ENCODE measurements at regions not wholly inside any gene's neighbourhood (a gene's known extent, or its start where the extent isn't known, plus 50 kb on each side); places are given as distances from the start of the nearest gene placed in this dataset.

GRCh38 chr16:77509051-77509450, 74.2 kb upstream of the ADAMTS18 start:
- Histone ChIP-seq H3K27ac (ENCODE audit: insufficient read depth, low read depth, low read length) (no peak overlapping the region), H3K4me3 (replicated peaks in 1 of 3; ENCODE audit: insufficient read depth in 1 of 3, low read depth in 1 of 3, low read length in 3 of 3) (no peak overlapping the region), H3K36me3 (ENCODE audit: control insufficient read depth in 2 of 2, extremely low read depth in 1 of 2, insufficient read depth in 2 of 2, low read length in 2 of 2) (no peaks in the 10 kb centered on the region), H3K79me2 (ENCODE audit: control insufficient read depth, insufficient read depth, low read length) (no peaks in the 10 kb centered on the region), H3K4me1 (ENCODE audit: control insufficient read depth, extremely low read depth, insufficient read depth, low read length) (no peaks in the 10 kb centered on the region), H2AFZ (ENCODE audit: low read depth, low read length) (no peak overlapping the region), H3K9me3 (replicated peaks; ENCODE audit: control insufficient read depth, insufficient read depth, low read length) (no peaks in the 10 kb centered on the region), H3K9me1 (replicated peaks; ENCODE audit: control insufficient read depth, extremely low read depth, insufficient read depth, low read length) (no peaks in the 10 kb centered on the region), H3K4me2 (ENCODE audit: insufficient read depth, low read length) (no peak overlapping the region), H3K9ac (replicated peaks; ENCODE audit: extremely low read depth, insufficient read depth, low read length) (no peak overlapping the region), H4K20me1 (replicated peaks; ENCODE audit: control insufficient read depth, extremely low read depth, insufficient read depth, low read length) (no peaks in the 10 kb centered on the region), H3K27me3 (ENCODE audit: control insufficient read depth in 2 of 2, insufficient read depth in 2 of 2, low read length in 2 of 2) (no peaks in the 10 kb centered on the region)
- ChIA-PET POLR2A (no interaction called here), CTCF (interaction anchor here (1.9 kb wide), 1 partner anchor 10 kb away, joined by 4 read pairs; no protein-coding TSS in a partner anchor)
- no peak for DNase-seq (ENCODE audit: low read depth, low spot score)
- FAIRE-seq = no peak
- dilution Hi-C loops (cut with MboI; ENCODE audit: extremely low pct_ligation_motif_present, low sequenced_read_pairs) (no loop called here), intact Hi-C loops (cut with micrococcal nuclease) (no loop called here)
- no TSS peak for BruUV-seq (replicated peaks)
- TF ChIP-seq POLR2A (IDR thresholded peaks at IDR 0.05; ENCODE audit: low read depth, low read length) = no peak
- TF ChIP-seq JUN (IDR thresholded peaks at IDR 0.05; ENCODE audit: borderline replicate concordance, insufficient read depth, insufficient read length, low read depth) = no peak

DNA sequence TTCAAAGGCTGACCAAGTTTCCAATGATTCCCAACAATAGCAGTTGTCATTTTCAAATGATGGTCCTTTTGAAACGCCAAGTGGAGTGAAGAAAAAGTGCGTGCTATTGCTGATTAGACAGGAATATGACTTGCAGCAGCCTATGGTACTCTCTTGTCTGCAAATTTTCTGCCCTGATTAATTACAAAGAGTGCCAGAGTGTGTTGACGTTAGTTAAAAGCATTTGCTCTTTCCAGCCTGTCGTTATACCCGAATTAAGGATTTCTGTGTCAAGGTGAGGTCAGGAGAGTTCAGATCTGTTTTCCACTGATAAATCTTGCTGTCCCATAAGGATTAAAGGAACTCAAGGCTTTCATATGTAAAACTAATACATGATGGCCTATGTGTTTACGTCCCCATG, 75.0 kb upstream of the ADAMTS18 start:
- DNase-seq (ENCODE audit: low read depth, low spot score) (no peak), FAIRE-seq (no peak)
- H3K9ac ChIP-seq (replicated peaks; ENCODE audit: extremely low read depth, insufficient read depth, low read length) = no peak overlapping the region
- intact Hi-C loops (cut with micrococcal nuclease) = no loop called here
- no TSS peak for BruUV-seq (replicated peaks)
- no peak overlapping the region for H3K4me2 ChIP-seq (ENCODE audit: insufficient read depth, low read length)
- H3K27ac ChIP-seq (ENCODE audit: insufficient read depth, low read depth, low read length) = no peak overlapping the region
- no peaks in the 10 kb centered on the region for H3K9me3 ChIP-seq (replicated peaks; ENCODE audit: control insufficient read depth, insufficient read depth, low read length)
- ChIA-PET CTCF (interaction anchor here (1.9 kb wide), 1 partner anchor 9 kb away, joined by 4 read pairs; no protein-coding TSS in a partner anchor), POLR2A (no interaction called here)
- H3K27me3 ChIP-seq (ENCODE audit: control insufficient read depth in 2 of 2, insufficient read depth in 2 of 2, low read length in 2 of 2) = no peaks in the 10 kb centered on the region
- TF ChIP-seq JUN (IDR thresholded peaks at IDR 0.05; ENCODE audit: borderline replicate concordance, insufficient read depth, insufficient read length, low read depth) = no peak
- TF ChIP-seq, protein P1, sequence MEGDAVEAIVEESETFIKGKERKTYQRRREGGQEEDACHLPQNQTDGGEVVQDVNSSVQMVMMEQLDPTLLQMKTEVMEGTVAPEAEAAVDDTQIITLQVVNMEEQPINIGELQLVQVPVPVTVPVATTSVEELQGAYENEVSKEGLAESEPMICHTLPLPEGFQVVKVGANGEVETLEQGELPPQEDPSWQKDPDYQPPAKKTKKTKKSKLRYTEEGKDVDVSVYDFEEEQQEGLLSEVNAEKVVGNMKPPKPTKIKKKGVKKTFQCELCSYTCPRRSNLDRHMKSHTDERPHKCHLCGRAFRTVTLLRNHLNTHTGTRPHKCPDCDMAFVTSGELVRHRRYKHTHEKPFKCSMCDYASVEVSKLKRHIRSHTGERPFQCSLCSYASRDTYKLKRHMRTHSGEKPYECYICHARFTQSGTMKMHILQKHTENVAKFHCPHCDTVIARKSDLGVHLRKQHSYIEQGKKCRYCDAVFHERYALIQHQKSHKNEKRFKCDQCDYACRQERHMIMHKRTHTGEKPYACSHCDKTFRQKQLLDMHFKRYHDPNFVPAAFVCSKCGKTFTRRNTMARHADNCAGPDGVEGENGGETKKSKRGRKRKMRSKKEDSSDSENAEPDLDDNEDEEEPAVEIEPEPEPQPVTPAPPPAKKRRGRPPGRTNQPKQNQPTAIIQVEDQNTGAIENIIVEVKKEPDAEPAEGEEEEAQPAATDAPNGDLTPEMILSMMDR (IDR thresholded peaks at IDR 0.05; ENCODE audit: extremely low read depth in 1 of 2, insufficient read depth in 1 of 2, low read depth in 1 of 2, low read length in 2 of 2) = no peak
- TF ChIP-seq POLR2AphosphoS5 (IDR thresholded peaks at IDR 0.05; ENCODE audit: insufficient read depth, low read depth, low read length) = no peak
- TF ChIP-seq POLR2A (IDR thresholded peaks at IDR 0.05; ENCODE audit: low read depth, low read length) = no peak
- TF ChIP-seq MYC (IDR thresholded peaks at IDR 0.05; ENCODE audit: low read depth, low read length) = no peak
- TF ChIP-seq MAX (IDR thresholded peaks at IDR 0.05; ENCODE audit: insufficient read depth, insufficient read length) = no peak
- TF ChIP-seq FOS (IDR thresholded peaks at IDR 0.05; ENCODE audit: borderline replicate concordance, insufficient read depth, low read length) = no peak
- no peak for TF ChIP-seq EZH2 (IDR thresholded peaks at IDR 0.05; ENCODE audit: borderline replicate concordance, low read depth, low read length, severe bottlenecking)
- no peak for TF ChIP-seq GATA2 (IDR thresholded peaks at IDR 0.05; ENCODE audit: insufficient read depth, insufficient read length, low read depth, low read length)
- no peak overlapping the region for H2AFZ ChIP-seq (ENCODE audit: low read depth, low read length)
- no peaks in the 10 kb centered on the region for H3K36me3 ChIP-seq (ENCODE audit: control insufficient read depth in 2 of 2, extremely low read depth in 1 of 2, insufficient read depth in 2 of 2, low read length in 2 of 2)
- no peaks in the 10 kb centered on the region for H4K20me1 ChIP-seq (replicated peaks; ENCODE audit: control insufficient read depth, extremely low read depth, insufficient read depth, low read length)
- H3K9me1 ChIP-seq (replicated peaks; ENCODE audit: control insufficient read depth, extremely low read depth, insufficient read depth, low read length) = no peaks in the 10 kb centered on the region
- H3K4me1 ChIP-seq (ENCODE audit: control insufficient read depth, extremely low read depth, insufficient read depth, low read length) = no peaks in the 10 kb centered on the region
- H3K79me2 ChIP-seq (ENCODE audit: control insufficient read depth, insufficient read depth, low read length) = no peaks in the 10 kb centered on the region
- dilution Hi-C loops (cut with MboI; ENCODE audit: extremely low pct_ligation_motif_present, low sequenced_read_pairs) = no loop called here
- H3K4me3 ChIP-seq (replicated peaks in 1 of 3; ENCODE audit: insufficient read depth in 1 of 3, low read depth in 1 of 3, low read length in 3 of 3) = no peak overlapping the region

Data from endothelial cell of umbilical vein (primary cell).